NCI-H69 (cell line): ENCODE measurements at regions not wholly inside any gene's neighbourhood (a gene's known extent, or its start where the extent isn't known, plus 50 kb on each side); places are given as distances from the start of the nearest gene placed in this dataset.

Experiments used
- DNase-seq: peaks from one replicate; lab custom pipeline; 2025; lab: John Stamatoyannopoulos, UW

- DNase-seq: peak; percentile 27
These were observed 496.3 kb downstream of the BCOR start for GRCh38 chrX:39601231-39602177.

GRCh38 chrX:39602195-39602594 is 495.6 kb downstream of the BCOR start:
- DNase-seq: peak; percentile 20

DNA sequence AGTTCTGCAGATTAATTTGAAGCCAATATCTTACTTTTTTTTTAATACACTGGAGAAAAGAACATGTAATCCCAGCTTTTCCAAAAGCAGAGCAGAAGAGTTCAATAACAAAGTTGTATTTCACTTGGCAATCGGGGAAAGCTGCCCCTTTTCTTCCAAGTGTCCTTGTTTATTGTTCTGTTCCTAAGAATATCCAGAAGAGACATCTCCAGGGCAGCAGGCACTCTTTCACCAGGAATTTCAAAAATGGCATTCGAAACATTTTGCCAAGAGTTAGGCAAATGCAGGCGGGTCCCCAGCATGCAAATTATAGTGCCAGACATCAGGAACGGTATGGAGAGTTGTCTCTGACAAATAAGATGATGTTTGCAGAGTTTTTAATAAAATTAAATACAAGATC is 494.5 kb downstream of the BCOR start:
- no peak for DNase-seq

DNA sequence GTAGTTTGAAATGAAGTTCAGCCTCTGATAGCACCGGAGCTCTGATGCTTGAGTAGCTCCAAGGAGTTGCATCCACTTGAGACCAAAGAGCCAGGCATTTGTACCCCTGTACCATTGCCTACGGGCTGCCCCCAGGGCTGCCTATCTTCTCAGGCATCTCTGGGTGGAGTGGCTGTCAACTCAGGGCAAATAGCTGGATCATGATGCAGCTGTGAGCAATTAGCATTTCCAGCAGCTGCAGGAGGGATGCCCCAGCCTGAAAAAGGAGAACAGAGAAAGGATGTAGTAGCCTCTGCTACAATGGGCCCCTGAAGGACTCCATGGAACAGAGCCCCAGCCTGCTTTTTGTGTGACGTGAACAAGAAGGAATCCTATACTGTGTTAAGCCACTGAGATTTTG is 492.6 kb downstream of the BCOR start:
- DNase-seq: peak; percentile 39

DNA sequence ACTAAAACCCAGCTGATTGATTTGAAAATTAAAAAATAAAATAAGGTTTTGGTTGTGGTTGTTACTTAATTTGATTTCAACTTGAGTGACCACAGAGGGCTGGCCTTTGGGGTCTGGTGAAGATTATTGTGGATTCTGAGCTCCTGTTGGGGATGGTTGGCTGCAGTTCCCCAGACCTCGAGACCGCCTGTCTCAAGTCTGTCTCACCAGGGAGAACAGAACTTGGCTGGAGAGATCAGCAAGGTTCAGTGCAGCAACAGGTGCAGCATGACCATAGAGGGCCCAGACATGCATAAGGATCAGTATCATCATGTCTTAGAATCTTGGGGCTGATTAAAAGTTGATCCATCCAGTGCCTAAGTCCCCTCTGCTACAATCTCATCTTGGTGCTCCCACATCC is 491.9 kb downstream of the BCOR start:
- no peak for DNase-seq

GRCh38 chrX:39609941-39610340 is 487.8 kb downstream of the BCOR start:
- DNase-seq: no peak

GRCh38 chrX:39611468-39611867 is 486.3 kb downstream of the BCOR start:
- no peak for DNase-seq

DNA sequence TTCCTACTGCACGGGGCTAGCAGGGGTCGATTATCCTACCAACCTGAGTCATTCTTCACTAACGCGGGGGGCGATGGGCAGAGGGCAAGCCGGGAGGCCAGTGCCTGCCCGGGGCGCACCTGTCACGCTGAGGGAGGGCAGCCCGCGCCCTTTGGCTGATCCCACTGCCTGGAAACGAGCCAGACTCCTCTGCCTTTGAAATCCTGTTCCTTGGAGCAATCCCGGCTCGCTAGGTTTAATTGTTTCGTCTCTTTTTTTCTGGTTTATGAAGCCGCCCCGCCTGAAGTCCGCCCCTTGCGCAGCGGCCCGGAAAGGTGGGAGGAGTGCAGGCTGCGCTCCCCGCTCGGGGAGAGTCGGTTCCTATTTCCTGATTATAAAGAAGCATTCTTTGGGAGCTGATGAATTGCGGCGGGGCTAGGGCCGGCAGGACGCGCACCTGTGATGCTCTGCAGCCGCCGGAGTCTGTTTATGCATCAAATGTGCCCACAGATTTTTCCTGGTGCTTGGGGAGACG is 484.2 kb downstream of the BCOR start:
- peak; percentile 89 for DNase-seq

DNA sequence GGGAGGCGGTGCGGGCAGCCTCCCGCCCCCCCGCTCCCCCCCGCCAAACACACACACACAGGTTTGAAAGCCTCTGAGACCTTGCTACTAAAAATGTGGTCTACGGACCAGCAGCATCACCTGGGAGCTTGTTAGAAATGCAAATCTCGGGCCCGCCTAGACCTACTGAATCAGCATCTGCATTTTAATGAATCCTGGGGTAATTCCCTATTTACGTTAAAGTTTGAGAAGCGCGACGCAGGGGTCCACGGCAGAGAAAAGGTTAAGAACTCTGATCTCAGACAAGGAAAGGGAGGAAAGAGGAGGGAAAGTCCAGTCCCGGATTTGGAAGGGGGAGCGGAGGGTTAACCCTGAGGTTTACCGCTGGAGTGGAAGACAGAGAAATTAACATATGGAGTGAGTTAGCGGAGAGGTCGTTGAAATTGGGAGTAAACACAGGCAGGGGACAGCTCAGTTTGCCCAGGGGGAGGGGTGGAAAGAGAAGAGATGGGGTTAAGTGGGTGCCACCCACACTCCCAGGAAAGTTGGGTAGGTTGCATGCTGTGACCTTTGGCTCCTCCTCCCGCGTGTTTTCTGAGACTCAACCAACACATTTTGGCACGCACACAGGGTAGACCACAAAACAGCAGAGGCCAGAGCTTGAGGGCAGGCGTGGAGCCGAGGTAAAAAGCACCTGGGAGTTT is 483.6 kb downstream of the BCOR start:
- DNase-seq: peak; percentile 62

GRCh38 chrX:39614680-39614998 is 483.1 kb downstream of the BCOR start:
- no peak for DNase-seq

GRCh38 chrX:39616098-39616729 is 481.5 kb downstream of the BCOR start:
- DNase-seq: no peak

DNA sequence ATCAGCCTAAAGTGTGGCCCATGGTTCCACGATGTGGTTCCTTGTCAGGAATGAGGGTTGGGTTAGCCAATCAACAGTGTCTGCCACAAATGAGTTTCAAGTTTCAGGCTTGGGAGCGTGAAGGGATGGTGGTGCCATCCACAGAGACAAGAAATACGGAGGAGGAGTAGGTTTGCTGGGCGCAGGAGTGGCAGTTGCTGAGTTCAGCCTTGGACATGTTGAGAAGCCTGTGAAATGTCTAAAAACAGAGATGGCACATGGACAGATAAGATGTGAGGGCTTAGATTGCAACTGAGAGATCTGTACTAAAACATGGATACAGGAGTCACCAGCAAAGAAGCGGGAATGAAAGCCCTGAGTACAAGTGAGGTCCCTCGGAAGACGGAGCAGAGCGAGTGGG is 481.0 kb downstream of the BCOR start:
- DNase-seq: no peak

DNA sequence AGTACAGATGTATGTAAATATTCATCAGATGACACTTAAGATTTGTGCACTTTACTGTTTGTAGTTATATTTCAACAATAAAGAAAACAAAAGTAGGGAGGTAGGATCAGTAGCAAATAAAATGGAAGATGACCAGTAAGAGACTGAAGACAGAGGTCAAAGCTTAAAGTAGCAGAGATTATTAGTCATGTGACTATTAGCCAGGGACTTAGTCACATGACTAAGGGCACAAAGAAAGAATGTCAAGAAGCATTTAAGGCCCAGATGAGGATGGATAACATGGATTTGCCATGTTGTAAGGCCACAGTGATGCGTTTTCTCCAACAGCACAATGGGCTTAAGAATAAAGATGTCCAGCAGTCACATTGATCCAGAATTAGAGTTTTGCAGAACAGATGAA is 479.6 kb downstream of the BCOR start:
- DNase-seq: no peak

DNA sequence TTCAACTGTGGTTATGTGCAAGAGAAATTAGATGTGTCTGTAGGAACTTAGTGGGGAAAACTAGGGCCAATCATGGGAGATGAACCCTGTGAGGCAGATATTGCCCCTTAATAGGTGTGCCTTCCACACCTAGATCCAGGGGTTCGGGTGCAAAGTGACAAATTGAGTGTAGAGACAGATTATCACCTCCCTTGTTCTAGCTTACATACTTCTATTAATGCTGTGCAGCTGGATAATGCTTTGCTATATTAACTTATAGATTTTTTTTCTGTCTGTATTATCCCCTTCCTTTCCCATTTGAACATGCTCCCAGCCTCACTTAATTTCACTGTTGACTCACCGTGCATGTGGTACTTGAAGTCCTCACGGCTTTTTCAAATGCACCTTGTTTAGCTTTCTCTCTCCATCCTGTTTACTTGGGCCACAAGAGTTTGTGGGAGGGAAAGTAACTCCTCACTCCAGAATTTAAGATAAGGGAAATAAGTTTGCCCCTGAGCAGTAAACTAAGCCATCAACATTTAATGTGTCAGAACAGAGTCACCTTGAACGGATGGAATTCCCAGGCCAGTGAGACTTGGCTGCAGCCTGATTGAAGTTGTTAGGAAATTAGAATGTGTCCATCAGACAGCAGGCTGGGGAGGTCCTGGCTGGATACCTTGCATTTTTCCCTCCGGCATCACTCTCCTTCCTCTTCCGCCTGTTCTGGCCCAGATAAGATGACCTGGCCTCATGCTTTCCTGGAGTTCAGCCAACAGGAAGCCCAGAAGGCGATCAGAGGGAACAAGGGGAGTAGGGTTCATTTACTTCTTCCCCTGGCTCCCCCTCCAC is 478.4 kb downstream of the BCOR start:
- peak; percentile 17 for DNase-seq

GRCh38 chrX:39624166-39624565 is 473.6 kb downstream of the BCOR start:
- DNase-seq: no peak

GRCh38 chrX:39625810-39626209 is 471.9 kb downstream of the BCOR start:
- no peak for DNase-seq

- no peak for DNase-seq
These were observed 471.0 kb downstream of the BCOR start for GRCh38 chrX:39626749-39627148.

DNA sequence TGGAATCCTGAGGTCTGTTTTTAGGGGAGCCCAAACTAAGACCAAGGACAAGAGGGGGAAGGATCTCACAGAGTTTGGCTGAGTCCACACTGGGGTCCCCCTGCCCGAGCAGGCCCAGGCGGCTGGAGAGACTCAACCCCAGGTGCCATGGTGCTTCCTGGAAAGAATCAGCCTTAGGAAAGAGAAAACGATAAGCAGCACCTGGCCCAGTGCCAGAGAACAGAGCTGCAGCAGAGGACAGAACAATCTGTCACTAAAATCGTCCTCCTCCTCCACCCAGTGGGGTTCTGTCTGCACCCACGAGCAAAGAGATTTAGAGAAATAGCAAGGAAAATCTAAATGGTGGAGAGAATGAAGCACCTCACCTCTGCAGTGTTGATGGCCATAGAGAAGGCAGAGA is 470.5 kb downstream of the BCOR start:
- peak; percentile 72 for DNase-seq

DNA sequence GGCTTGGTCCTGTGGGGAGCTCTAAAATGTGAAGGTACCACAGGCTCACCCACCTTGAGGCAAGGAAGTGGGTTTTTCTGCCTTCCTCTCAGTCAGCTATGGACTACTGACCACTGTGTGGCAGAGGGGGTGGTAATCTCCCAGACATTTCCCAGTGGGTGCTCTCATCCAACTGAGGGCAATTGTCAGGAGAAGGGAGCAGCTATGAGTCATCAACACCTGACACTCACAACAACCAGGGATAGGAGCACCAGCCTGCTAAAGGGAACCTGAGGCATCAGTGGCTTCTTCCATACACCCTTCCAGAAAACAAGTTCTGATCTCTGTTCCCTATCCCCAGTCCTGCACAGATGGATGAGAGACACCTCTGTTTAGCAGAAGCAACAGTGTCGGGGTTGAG is 468.8 kb downstream of the BCOR start:
- DNase-seq: peak; percentile 56

DNA sequence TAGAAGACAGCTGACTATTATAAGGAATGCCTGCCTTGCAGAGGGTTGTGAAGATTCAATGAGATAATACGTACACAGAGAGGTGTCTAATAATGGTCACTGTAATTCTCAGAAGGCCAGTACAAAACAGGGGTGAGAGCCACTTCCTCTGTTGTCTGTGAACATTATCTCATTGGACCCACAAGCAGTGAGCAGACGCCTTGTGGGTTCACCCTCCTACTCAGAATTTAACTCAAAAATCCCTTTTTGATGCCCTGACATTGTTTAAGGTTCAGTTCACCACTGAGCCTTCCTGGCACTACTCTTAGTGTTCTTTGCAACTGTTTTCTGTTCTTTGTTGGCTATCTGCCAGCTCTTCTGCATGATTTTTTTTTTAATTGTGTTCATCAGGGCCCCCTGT is 467.4 kb downstream of the BCOR start:
- peak; percentile 51 for DNase-seq

GRCh38 chrX:39631276-39632229 is 466.2 kb downstream of the BCOR start:
- peak; percentile 34 for DNase-seq
